Osteoblast (primary cell): ENCODE measurements at regions not wholly inside any gene's neighbourhood (a gene's known extent, or its start where the extent isn't known, plus 50 kb on each side); places are given as distances from the start of the nearest gene placed in this dataset.

Experiments
- DNase-seq: peaks from one replicate; pipeline ENCODE4 v3.0.0; 2011; ENCODE audit warnings: low spot score, mixed read lengths; ENCODE audit not compliant: insufficient read length; ENCODE audit errors: missing footprints
- H2AFZ ChIP-seq: 2 replicates; pipeline ENCODE4 v1.6.0; 2011; ENCODE audit warnings: mild to moderate bottlenecking, low read length
- H3K27ac ChIP-seq: 2 replicates; pipeline ENCODE4 v1.5.1; 2011; ENCODE audit warnings: mild to moderate bottlenecking, low read depth, low read length, moderate library complexity
- H3K27me3 ChIP-seq: 2 replicates; pipeline ENCODE4 v1.6.0; 2012; ENCODE audit warnings: mild to moderate bottlenecking, control low read depth, inconsistent platforms, low read length, moderate library complexity; ENCODE audit not compliant: insufficient read depth
- H3K36me3 ChIP-seq: 2 replicates; pipeline ENCODE4 v1.5.1; 2011; ENCODE audit warnings: mild to moderate bottlenecking, low read length, control low read depth, moderate library complexity; ENCODE audit not compliant: insufficient read depth
- H3K4me1 ChIP-seq: 2 replicates; pipeline ENCODE4 v1.5.1; 2011; ENCODE audit warnings: mild to moderate bottlenecking, low read length, control low read depth, moderate library complexity; ENCODE audit not compliant: insufficient read depth
- H3K4me2 ChIP-seq: 2 replicates; pipeline ENCODE4 v1.6.0; 2011; ENCODE audit warnings: mild to moderate bottlenecking, low read length; ENCODE audit not compliant: insufficient read depth
- H3K4me3 ChIP-seq: fragments of 200-600 bp; sonication (generic); 3 replicates; pipeline ENCODE4 v1.5.1; 2012; ENCODE audit warnings: mild to moderate bottlenecking, low read length, inconsistent platforms; ENCODE audit not compliant: insufficient read depth
- H3K79me2 ChIP-seq: 2 replicates; pipeline ENCODE4 v1.6.0; 2012; ENCODE audit warnings: mild to moderate bottlenecking, low read length, control low read depth, inconsistent platforms; ENCODE audit not compliant: insufficient read depth
- H3K9me3 ChIP-seq: 2 replicates; pipeline ENCODE4 v1.5.1; 2011; ENCODE audit warnings: low read depth, low read length, control low read depth
- H4K20me1 ChIP-seq: 2 replicates; pipeline ENCODE4 v1.6.0; 2012; ENCODE audit warnings: mild to moderate bottlenecking, low read length, control low read depth; ENCODE audit not compliant: insufficient read depth
- CTCF ChIP-seq: IDR thresholded peaks from 2 replicates; pipeline ENCODE4 v1.5.1; 2011; ENCODE audit warnings: mild to moderate bottlenecking, low read depth, low read length, moderate library complexity; ENCODE audit errors: extremely low read depth

GRCh38 chr2:216802516-216803215, 57.2 kb downstream of the TNP1 start:
- no peak for DNase-seq
- Histone ChIP-seq H3K36me3 (no peaks in the 10 kb centered on the region), H3K9me3 (no peaks in the 10 kb centered on the region), H3K4me2 (no peak overlapping the region), H3K27ac (no peak overlapping the region), H2AFZ (no peak overlapping the region), H3K4me1 (no peaks in the 10 kb centered on the region), H3K79me2 (no peaks in the 10 kb centered on the region), H4K20me1 (no peaks in the 10 kb centered on the region), H3K4me3 (no peak overlapping the region), H3K27me3 (no peaks in the 10 kb centered on the region)
- no peak for TF ChIP-seq CTCF

- no peak overlapping the region for H2AFZ ChIP-seq
- H3K4me1 ChIP-seq = no peaks in the 10 kb centered on the region
These were observed 59.0 kb downstream of the TNP1 start for GRCh38 chr2:216800836-216801235.

GRCh38 chr2:216799873-216800431, 59.9 kb downstream of the TNP1 start:
- DNase-seq = peak; percentile 84
- H2AFZ ChIP-seq = peak overlapping the region; percentile 65
- H3K4me2 ChIP-seq = no peak overlapping the region

More at GRCh38 chr2:216800836-216801235, 59.0 kb downstream of the TNP1 start:
- no peak for TF ChIP-seq CTCF
- no peaks in the 10 kb centered on the region for H3K9me3 ChIP-seq
- no peak overlapping the region for H3K4me2 ChIP-seq
- H3K27ac ChIP-seq = no peak overlapping the region
- H3K79me2 ChIP-seq = no peaks in the 10 kb centered on the region
- no peak for DNase-seq
- no peaks in the 10 kb centered on the region for H3K36me3 ChIP-seq
- peaks cover 4% of the 10 kb centered on the region for H3K27me3 ChIP-seq
- no peaks in the 10 kb centered on the region for H4K20me1 ChIP-seq
- no peak overlapping the region for H3K4me3 ChIP-seq

More at GRCh38 chr2:216799873-216800431, 59.9 kb downstream of the TNP1 start:
- no peak for TF ChIP-seq CTCF
- no peaks in the 10 kb centered on the region for H3K36me3 ChIP-seq
- H3K79me2 ChIP-seq = no peaks in the 10 kb centered on the region
- H3K27me3 ChIP-seq = peaks cover 7% of the 10 kb centered on the region
- no peak overlapping the region for H3K27ac ChIP-seq
- no peaks in the 10 kb centered on the region for H4K20me1 ChIP-seq
- no peaks in the 10 kb centered on the region for H3K4me1 ChIP-seq
- no peaks in the 10 kb centered on the region for H3K9me3 ChIP-seq
- no peak overlapping the region for H3K4me3 ChIP-seq
